ENCODE measurements at regions not wholly inside any gene's neighbourhood (a gene's known extent, or its start where the extent isn't known, plus 50 kb on each side); places are given as distances from the start of the nearest gene placed in this dataset.

GRCh38 chr4:71980976-71981375 is 50.8 kb upstream of the NPFFR2 start:
- H3K4me1 ChIP-seq (ENCODE audit: insufficient read depth, low read length, poor library complexity, severe bottlenecking) = no peaks in the 10 kb centered on the region
- CTCF ChIA-PET = no interaction called here
- no peaks in the 10 kb centered on the region for H3K9me3 ChIP-seq (ENCODE audit: low read depth, low read length, poor library complexity, severe bottlenecking)
- intact Hi-C loops (cut with micrococcal nuclease; ENCODE audit: unreplicated experiment) = no loop called here
- H3K27ac ChIP-seq (ENCODE audit: low read depth, low read length, poor library complexity, severe bottlenecking) = no peak overlapping the region
- H3K4me3 ChIP-seq (ENCODE audit: low read depth, low read length, poor library complexity, severe bottlenecking) = no peak overlapping the region
- H3K36me3 ChIP-seq (ENCODE audit: insufficient read depth, low read length, poor library complexity, severe bottlenecking) = no peaks in the 10 kb centered on the region
- no TSS peak for BruUV-seq (replicated peaks)
- POLR2A ChIA-PET (ENCODE audit: low non-redundant PET) = no interaction called here
- H3K27me3 ChIP-seq (replicated peaks; ENCODE audit: insufficient read depth, low read depth, low read length, poor library complexity) = no peaks in the 10 kb centered on the region
- TF ChIP-seq CTCF (conservative IDR thresholded peaks at IDR 0.05; ENCODE audit: low read depth, low read length) = no peak
- TF ChIP-seq EZH2 (IDR thresholded peaks at IDR 0.05; ENCODE audit: borderline replicate concordance, low read depth, low read length, poor library complexity, severe bottlenecking) = no peak
- no peak for DNase-seq (ENCODE audit: low spot score)

All from A673 (cell line).